ENCODE measurements at regions not wholly inside any gene's neighbourhood (a gene's known extent, or its start where the extent isn't known, plus 50 kb on each side); places are given as distances from the start of the nearest gene placed in this dataset.
A peak's percentile ranks its signal among the peaks of the same experiment; 100 is the strongest.

- no peak overlapping the region for H3K27ac ChIP-seq
- in situ Hi-C loops (cut with MboI; ENCODE audit: low pct_unique_long_range_greater_than_20kb in 2 of 9, low sequenced_read_pairs in 9 of 9, unreplicated experiment in 9 of 9): loop anchor here in 2 of 9 experiments (25.0 kb wide), 1 partner anchor 494 kb away; the partner anchor contains the start of gene SULF2 (in 2 of the 2)
- peaks cover 32 to 36% of the 10 kb centered on the region in 2 donors for H3K4me1 ChIP-seq (replicated peaks in 1 of 2)
- 51 to 95% (median 64%) methylated on average over 2 to 4 of the region's 4 CpGs; no CpG with 5 or more reads in 2 of the 10 experiments for WGBS, 10 experiments
- peak in 4 of 8 experiments; percentile 24 to 69 (median 59) for ATAC-seq (replicated peaks in 6 of 8)
- H3K4me3 ChIP-seq: no peak overlapping the region
Measured at GRCh38 chr20:48281501-48281900, 496.2 kb upstream of the SULF2 start.

- Histone ChIP-seq H3K4me1 (replicated peaks in 1 of 2) (peaks cover 38 to 53% of the 10 kb centered on the region in 2 donors), H3K27ac (no peak overlapping the region), H3K4me3 (no peak overlapping the region)
- 0 to 90% (median 86%) methylated on average over 1 to 2 of the region's 2 CpGs; no CpG with 5 or more reads in 2 of the 10 experiments for WGBS, 10 experiments
- no peak for ATAC-seq (replicated peaks in 6 of 8)
- in situ Hi-C loops (cut with MboI; ENCODE audit: low pct_unique_long_range_greater_than_20kb in 2 of 9, low sequenced_read_pairs in 9 of 9, unreplicated experiment in 9 of 9): loop anchor here in 2 of 9 experiments (25.0 kb wide), 1 partner anchor 492 kb away; the partner anchor contains the start of gene SULF2 (in 2 of the 2)
Measured at GRCh38 chr20:48278961-48279481, 493.7 kb upstream of the SULF2 start.

DNA sequence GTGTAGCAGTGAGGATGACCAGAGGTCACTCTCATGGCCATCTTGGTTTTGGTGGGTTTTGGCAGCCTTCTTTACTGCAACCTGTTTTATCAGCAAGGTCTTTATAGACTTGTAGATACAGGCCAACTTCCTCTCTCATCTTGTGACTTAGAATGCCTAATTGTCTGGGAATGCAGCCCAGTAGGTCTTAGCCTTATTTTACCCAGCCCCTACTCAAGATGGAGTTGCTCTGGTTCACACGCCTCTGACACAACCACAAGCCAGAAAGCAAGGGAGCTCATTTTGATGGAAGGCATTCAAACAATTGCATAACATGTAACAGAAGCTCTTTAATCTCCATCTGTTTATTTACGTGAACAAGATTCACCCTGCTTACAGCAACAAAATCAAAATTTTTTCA, 492.0 kb upstream of the SULF2 start:
- no peak overlapping the region for H3K4me3 ChIP-seq
- in situ Hi-C loops (cut with MboI; ENCODE audit: low pct_unique_long_range_greater_than_20kb in 2 of 9, low sequenced_read_pairs in 9 of 9, unreplicated experiment in 9 of 9): loop anchor here in 2 of 9 experiments (25.0 kb wide), 1 partner anchor 490 kb away; the partner anchor contains the start of gene SULF2 (in 2 of the 2)
- peaks cover 31 to 45% of the 10 kb centered on the region in 2 donors for H3K4me1 ChIP-seq (replicated peaks in 1 of 2)
- H3K27ac ChIP-seq: no peak overlapping the region
- 90 to 100% (median 100%) methylated on average over 1 to 2 of the region's 2 CpGs; no CpG with 5 or more reads in 4 of the 10 experiments for WGBS, 10 experiments
- ATAC-seq (replicated peaks in 6 of 8): no peak

GRCh38 chr20:48276021-48276342, 490.7 kb upstream of the SULF2 start:
- Histone ChIP-seq H3K4me1 (replicated peaks in 1 of 2) (peaks cover 20 to 32% of the 10 kb centered on the region in 2 donors), H3K4me3 (no peak overlapping the region), H3K27ac (peak overlapping the region; percentile 21 to 41)
- in situ Hi-C loops (cut with MboI; ENCODE audit: low pct_unique_long_range_greater_than_20kb in 2 of 9, low sequenced_read_pairs in 9 of 9, unreplicated experiment in 9 of 9): loop anchor here in 2 of 9 experiments (25.0 kb wide), 1 partner anchor 489 kb away; the partner anchor contains the start of gene SULF2 (in 2 of the 2)
- peak in 5 of 8 experiments; percentile 35 to 47 (median 45) for ATAC-seq (replicated peaks in 6 of 8)
- WGBS, 10 experiments: 0 to 100% (median 65%) methylated on average over 1 to 3 of the region's 3 CpGs; no CpG with 5 or more reads in 6 of the 10 experiments

DNA sequence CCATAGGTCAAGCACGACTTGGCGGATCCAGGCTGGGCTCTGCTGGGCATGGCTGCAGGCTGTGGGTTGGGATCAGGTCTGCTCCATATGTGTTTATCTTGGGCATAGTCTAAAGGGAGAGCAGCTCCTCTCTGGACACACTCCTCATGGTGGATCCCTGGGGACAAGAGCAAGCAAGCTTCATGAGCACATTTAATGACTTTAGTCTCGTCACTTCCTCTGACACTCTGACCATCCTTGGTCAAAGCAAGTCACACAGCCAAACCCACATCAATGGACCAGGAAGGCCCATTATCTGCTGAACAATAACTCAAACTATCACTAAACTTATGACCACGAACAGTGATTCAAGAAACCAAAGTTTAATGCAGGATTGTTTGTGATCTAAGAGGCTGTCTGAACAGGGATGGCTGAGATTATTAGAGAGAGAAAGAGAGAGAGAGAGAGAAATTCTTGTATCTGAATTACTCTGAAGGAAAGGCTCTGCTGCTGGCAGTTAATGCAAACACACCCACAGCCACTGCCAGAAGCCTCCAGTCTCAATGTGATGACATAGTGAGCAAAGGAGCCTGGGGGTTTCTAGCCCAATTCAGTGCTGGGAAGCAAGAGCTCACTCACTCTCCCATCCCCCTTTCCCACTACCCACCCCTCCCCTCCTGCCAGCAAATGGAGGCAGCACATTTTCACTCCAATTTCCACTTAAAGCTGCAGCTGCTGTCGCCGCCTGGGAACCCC, 490.2 kb upstream of the SULF2 start:
- Histone ChIP-seq H3K4me1 (replicated peaks in 1 of 2) (peaks cover 20 to 31% of the 10 kb centered on the region in 2 donors), H3K27ac (peak overlapping the region; percentile 21 to 41), H3K4me3 (no peak overlapping the region)
- in situ Hi-C loops (cut with MboI; ENCODE audit: low pct_unique_long_range_greater_than_20kb in 2 of 9, low sequenced_read_pairs in 9 of 9, unreplicated experiment in 9 of 9): loop anchor here in 2 of 9 experiments (25.0 kb wide), 1 partner anchor 488 kb away; the partner anchor contains the start of gene SULF2 (in 2 of the 2)
- WGBS, 10 experiments: 0 to 86% (median 60%) methylated on average over 1 to 6 of the region's 6 CpGs; no CpG with 5 or more reads in 4 of the 10 experiments
- ATAC-seq (replicated peaks in 6 of 8): peak; percentile 80 to 98 (median 94)

- Histone ChIP-seq H3K27ac (no peak overlapping the region), H3K4me3 (no peak overlapping the region), H3K4me1 (replicated peaks in 1 of 2) (peaks cover 20 to 31% of the 10 kb centered on the region in 2 donors)
- no peak for ATAC-seq (replicated peaks in 6 of 8)
- in situ Hi-C loops (cut with MboI; ENCODE audit: low pct_unique_long_range_greater_than_20kb in 2 of 9, low sequenced_read_pairs in 9 of 9, unreplicated experiment in 9 of 9): no loop called here
Measured at GRCh38 chr20:48273843-48274242, 488.6 kb upstream of the SULF2 start.

DNA sequence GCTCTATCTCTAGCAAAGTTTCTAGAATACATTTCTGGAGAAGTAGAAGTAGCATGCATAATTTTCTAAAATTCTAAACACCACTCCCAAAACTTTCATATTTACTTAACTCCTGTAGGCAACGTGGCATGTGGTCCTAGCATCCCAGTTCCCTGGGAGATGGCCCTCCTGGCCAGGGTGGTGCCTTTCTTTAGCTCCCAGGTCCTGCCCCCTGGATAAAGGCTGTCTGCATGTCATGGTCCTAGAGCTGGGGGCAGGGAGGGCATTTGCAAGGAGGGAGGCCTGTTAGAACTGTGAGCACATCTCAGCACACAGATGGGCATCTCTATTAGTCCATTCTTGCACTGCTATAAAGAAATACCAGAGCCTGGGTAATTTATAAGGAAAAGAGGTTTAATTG, 485.6 kb upstream of the SULF2 start:
- 0 to 78% (median 36%) methylated on average over 1 of the region's 1 CpG; no CpG with 5 or more reads in 6 of the 10 experiments for WGBS, 10 experiments
- in situ Hi-C loops (cut with MboI; ENCODE audit: low pct_unique_long_range_greater_than_20kb in 2 of 9, low sequenced_read_pairs in 9 of 9, unreplicated experiment in 9 of 9): no loop called here

GRCh38 chr20:48267860-48268633, 482.8 kb upstream of the SULF2 start:
- no peak for ATAC-seq (replicated peaks in 6 of 8)
- H3K4me3 ChIP-seq: no peak overlapping the region
- H3K4me1 ChIP-seq (replicated peaks in 1 of 2): peaks cover 0 to 5% of the 10 kb centered on the region in 2 donors
- H3K27ac ChIP-seq: no peak overlapping the region
- WGBS, 10 experiments: 71 to 100% (median 89%) methylated on average over 2 to 17 of the region's 19 CpGs
- in situ Hi-C loops (cut with MboI; ENCODE audit: low pct_unique_long_range_greater_than_20kb in 2 of 9, low sequenced_read_pairs in 9 of 9, unreplicated experiment in 9 of 9): no loop called here

More for the DNA sequence above, 485.6 kb upstream of the SULF2 start:
- no peak overlapping the region for H3K4me3 ChIP-seq
- H3K27ac ChIP-seq: no peak overlapping the region
- peaks cover 11 to 22% of the 10 kb centered on the region in 2 donors for H3K4me1 ChIP-seq (replicated peaks in 1 of 2)
- peak in 2 of 8 experiments; percentile 34 to 52 for ATAC-seq (replicated peaks in 6 of 8)

DNA sequence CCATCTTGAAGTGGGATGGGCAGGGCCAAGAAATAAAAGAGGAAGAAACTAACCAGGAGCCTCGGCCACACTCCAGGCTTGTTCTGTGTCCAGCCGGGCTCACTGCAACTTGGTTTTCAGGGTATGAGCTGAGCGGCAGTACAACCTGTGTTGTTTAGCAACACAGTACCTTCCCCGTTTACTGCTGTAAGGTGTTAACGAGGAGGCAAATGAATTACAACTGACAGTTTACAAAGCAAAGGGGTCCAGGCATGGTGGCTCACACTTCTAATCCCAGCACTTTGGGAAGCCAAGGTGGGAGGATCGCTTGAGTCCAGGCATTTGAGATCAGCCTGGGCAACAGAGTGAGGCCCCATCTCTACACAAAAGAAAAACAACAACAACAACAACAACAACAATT, 481.3 kb upstream of the SULF2 start:
- whole genome bisulfite sequencing, 10 experiments: 80 to 92% (median 82%) methylated on average over 1 to 5 of the region's 6 CpGs; no CpG with 5 or more reads in 5 of the 10 experiments
- H3K27ac ChIP-seq: no peak overlapping the region
- no peak for ATAC-seq (replicated peaks in 6 of 8)
- peaks cover 1 to 17% of the 10 kb centered on the region in 2 donors for H3K4me1 ChIP-seq (replicated peaks in 1 of 2)
- no peak overlapping the region for H3K4me3 ChIP-seq
- in situ Hi-C loops (cut with MboI; ENCODE audit: low pct_unique_long_range_greater_than_20kb in 2 of 9, low sequenced_read_pairs in 9 of 9, unreplicated experiment in 9 of 9): no loop called here

- in situ Hi-C loops (cut with MboI; ENCODE audit: low pct_unique_long_range_greater_than_20kb in 2 of 9, low sequenced_read_pairs in 9 of 9, unreplicated experiment in 9 of 9): no loop called here
- Histone ChIP-seq H3K4me3 (no peak overlapping the region), H3K4me1 (replicated peaks in 1 of 2) (peaks cover 6 to 25% of the 10 kb centered on the region in 2 donors), H3K27ac (no peak overlapping the region)
- peak in 1 of 8 experiments; percentile 47 for ATAC-seq (replicated peaks in 6 of 8)
- WGBS, 10 experiments: 0 to 93% (median 67%) methylated on average over 2 to 7 of the region's 7 CpGs; no CpG with 5 or more reads in 2 of the 10 experiments
Measured at GRCh38 chr20:48265791-48266190, 480.5 kb upstream of the SULF2 start.

DNA sequence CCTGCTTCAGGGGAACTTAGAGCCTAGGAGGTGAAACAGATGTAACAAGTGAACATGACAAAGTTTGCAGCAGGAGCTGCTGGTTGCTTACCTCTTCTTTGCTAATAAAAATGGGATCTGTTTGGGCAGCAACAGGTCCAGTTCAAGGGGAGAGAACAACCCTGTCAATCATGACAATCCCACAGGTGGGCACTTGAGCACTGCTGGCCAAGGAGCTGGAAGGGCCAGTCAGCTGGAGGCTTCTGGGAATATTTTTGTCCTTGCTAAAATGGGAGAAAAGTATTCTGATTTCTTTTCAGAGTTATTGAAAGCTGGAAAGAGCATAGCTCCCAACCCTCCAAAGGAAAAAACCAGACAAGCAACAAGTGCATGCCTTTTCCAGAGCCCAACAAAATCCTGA, 477.7 kb upstream of the SULF2 start:
- H3K4me1 ChIP-seq (replicated peaks in 1 of 2): peaks cover 12 to 37% of the 10 kb centered on the region in 2 donors
- H3K4me3 ChIP-seq: no peak overlapping the region
- no peak overlapping the region for H3K27ac ChIP-seq
- no peak for ATAC-seq (replicated peaks in 6 of 8)
- in situ Hi-C loops (cut with MboI; ENCODE audit: low pct_unique_long_range_greater_than_20kb in 2 of 9, low sequenced_read_pairs in 9 of 9, unreplicated experiment in 9 of 9): no loop called here

DNA sequence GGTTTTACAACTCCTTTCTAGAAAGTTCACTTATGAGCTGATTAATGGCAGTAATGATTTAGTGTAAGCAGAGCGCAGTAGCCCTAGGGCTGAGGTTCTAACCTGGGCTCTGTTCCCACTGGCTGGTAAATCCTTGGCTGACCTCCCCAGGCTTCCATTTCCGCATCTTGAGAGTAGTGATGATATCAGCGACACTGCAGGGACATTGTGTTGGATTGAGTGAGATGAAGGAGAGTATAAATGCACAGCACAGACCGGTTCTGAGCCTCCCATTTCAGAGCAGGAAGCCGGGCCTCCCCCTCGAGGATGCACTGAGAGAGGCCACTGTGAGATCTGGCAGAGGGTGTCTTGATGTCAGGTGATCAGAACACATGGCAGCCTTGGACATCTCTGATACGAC, 477.2 kb upstream of the SULF2 start:
- H3K27ac ChIP-seq: no peak overlapping the region
- H3K4me1 ChIP-seq (replicated peaks in 1 of 2): peaks cover 12 to 37% of the 10 kb centered on the region in 2 donors
- no peak overlapping the region for H3K4me3 ChIP-seq
- in situ Hi-C loops (cut with MboI; ENCODE audit: low pct_unique_long_range_greater_than_20kb in 2 of 9, low sequenced_read_pairs in 9 of 9, unreplicated experiment in 9 of 9): no loop called here
- ATAC-seq (replicated peaks in 6 of 8): no peak
- 21 to 100% (median 69%) methylated on average over 1 to 7 of the region's 7 CpGs; no CpG with 5 or more reads in 1 of the 10 experiments for WGBS, 10 experiments

All from motor neuron (in vitro differentiated cells).